NB4 (cell line): ENCODE measurements at regions not wholly inside any gene's neighbourhood (a gene's known extent, or its start where the extent isn't known, plus 50 kb on each side); places are given as distances from the start of the nearest gene placed in this dataset.

ENCODE experiments used
- CTCF ChIP-seq: IDR thresholded peaks from one replicate; pipeline ENCODE4 v1.5.1; 2012; ENCODE audit warnings: low read depth, low read length
- MYC ChIP-seq: IDR thresholded peaks from 2 replicates; pipeline ENCODE4 v1.6.1; 2011; ENCODE audit warnings: low read depth, low read length

- TF ChIP-seq MYC (no peak), CTCF (no peak)
Observed at GRCh38 chr11:80778432-80778831, 1337.6 kb upstream of the TENM4 start.
